OCI-LY1 (cell line): ENCODE measurements at regions not wholly inside any gene's neighbourhood (a gene's known extent, or its start where the extent isn't known, plus 50 kb on each side); places are given as distances from the start of the nearest gene placed in this dataset.

Experiments
- H2AFZ ChIP-seq: fragments of 200-600 bp; sonication (generic), shearing (Covaris generic); 2 replicates; pipeline ENCODE4 v1.6.0; 2014; ENCODE audit warnings: antibody characterized with exemption, mild to moderate bottlenecking, low read length
- H3F3A ChIP-seq: fragments of 200-600 bp; sonication (generic), shearing (Covaris generic); 2 replicates; pipeline ENCODE4 v1.6.0; 2014; ENCODE audit warnings: mild to moderate bottlenecking, antibody characterized with exemption, low read length, moderate library complexity; ENCODE audit not compliant: insufficient read depth
- H3K27ac ChIP-seq: fragments of 200-600 bp; sonication (generic); 2 replicates; pipeline ENCODE4 v1.5.1; 2014; ENCODE audit warnings: low read length, mixed run types, mild to moderate bottlenecking, low read depth; ENCODE audit not compliant: poor library complexity, severe bottlenecking
- H3K27me3 ChIP-seq: fragments of 200-600 bp; sonication (generic); 2 replicates; pipeline ENCODE4 v1.6.0; 2014; ENCODE audit warnings: antibody characterized with exemption, mild to moderate bottlenecking, low read length, moderate library complexity; ENCODE audit not compliant: insufficient read depth
- H3K36me3 ChIP-seq: fragments of 200-600 bp; sonication (generic); 2 replicates; pipeline ENCODE4 v1.6.1; 2014; ENCODE audit warnings: mild to moderate bottlenecking, antibody characterized with exemption, low read length, moderate library complexity, mixed read lengths; ENCODE audit not compliant: insufficient read depth
- H3K4me1 ChIP-seq: fragments of 200-600 bp; sonication (generic); 2 replicates; pipeline ENCODE4 v1.5.1; 2014; ENCODE audit warnings: mild to moderate bottlenecking, low read length, moderate library complexity; ENCODE audit not compliant: insufficient read depth, severe bottlenecking
- H3K4me2 ChIP-seq: fragments of 200-600 bp; sonication (generic), shearing (Covaris generic); 2 replicates; pipeline ENCODE4 v1.6.1; 2014; ENCODE audit warnings: low read length
- H3K4me3 ChIP-seq: fragments of 200-600 bp; sonication (generic); 2 replicates; pipeline ENCODE4 v1.5.1; 2014; ENCODE audit warnings: low read length, low read depth, mild to moderate bottlenecking, mixed read lengths; ENCODE audit not compliant: poor library complexity, severe bottlenecking
- H3K79me2 ChIP-seq: fragments of 200-600 bp; shearing (Covaris generic); 2 replicates; pipeline ENCODE4 v1.6.1; 2016; ENCODE audit warnings: mixed run types, low read length, mixed read lengths; ENCODE audit not compliant: insufficient read depth
- H3K9ac ChIP-seq: fragments of 200-600 bp; sonication (generic), shearing (Covaris generic); 2 replicates; pipeline ENCODE4 v1.6.1; 2014; ENCODE audit warnings: mild to moderate bottlenecking, low read length, mixed read lengths
- H3K9me2 ChIP-seq: fragments of 200-600 bp; sonication (generic), shearing (Covaris generic); 2 replicates; pipeline ENCODE4 v1.6.1; 2014; ENCODE audit warnings: low read depth, mild to moderate bottlenecking, low read length, mixed read lengths
- H3K9me3 ChIP-seq: fragments of 200-600 bp; shearing (Covaris generic); 2 replicates; pipeline ENCODE4 v1.6.1; 2014; ENCODE audit warnings: low read length, mixed read lengths
- H4K20me1 ChIP-seq: fragments of 200-600 bp; sonication (generic), shearing (Covaris generic); 2 replicates; pipeline ENCODE4 v1.6.0; 2016; ENCODE audit warnings: mild to moderate bottlenecking, low read length; ENCODE audit not compliant: insufficient read depth
- CTCF ChIP-seq: fragments of 200-600 bp; sonication (generic), shearing (Covaris generic); IDR thresholded peaks from 2 replicates; pipeline ENCODE4 v1.5.1; 2017; ENCODE audit warnings: mild to moderate bottlenecking, antibody characterized with exemption, low read length, moderate library complexity, mixed read lengths
- EZH2 ChIP-seq: fragments of 200-600 bp; sonication (generic), shearing (Covaris generic); IDR thresholded peaks from 2 replicates; pipeline ENCODE4 v1.8.0; 2017; ENCODE audit warnings: borderline replicate concordance, mixed run types, mild to moderate bottlenecking, antibody characterized with exemption, low read length, moderate library complexity, mixed read lengths

GRCh38 chr10:16231734-16232435, 204.9 kb upstream of the PTER start:
- H3K79me2 ChIP-seq = no peaks in the 10 kb centered on the region
- H3K9me2 ChIP-seq = no peaks in the 10 kb centered on the region
- TF ChIP-seq EZH2 (no peak), CTCF (no peak)
- H3K4me1 ChIP-seq = no peaks in the 10 kb centered on the region
- no peaks in the 10 kb centered on the region for H3K36me3 ChIP-seq
- no peak overlapping the region for H3K4me2 ChIP-seq
- no peak overlapping the region for H3K9ac ChIP-seq
- no peak overlapping the region for H3K4me3 ChIP-seq
- no peaks in the 10 kb centered on the region for H3F3A ChIP-seq
- H3K27ac ChIP-seq = no peak overlapping the region
- no peaks in the 10 kb centered on the region for H3K27me3 ChIP-seq
- no peaks in the 10 kb centered on the region for H3K9me3 ChIP-seq
- H2AFZ ChIP-seq = no peak overlapping the region
- H4K20me1 ChIP-seq = no peaks in the 10 kb centered on the region

DNA sequence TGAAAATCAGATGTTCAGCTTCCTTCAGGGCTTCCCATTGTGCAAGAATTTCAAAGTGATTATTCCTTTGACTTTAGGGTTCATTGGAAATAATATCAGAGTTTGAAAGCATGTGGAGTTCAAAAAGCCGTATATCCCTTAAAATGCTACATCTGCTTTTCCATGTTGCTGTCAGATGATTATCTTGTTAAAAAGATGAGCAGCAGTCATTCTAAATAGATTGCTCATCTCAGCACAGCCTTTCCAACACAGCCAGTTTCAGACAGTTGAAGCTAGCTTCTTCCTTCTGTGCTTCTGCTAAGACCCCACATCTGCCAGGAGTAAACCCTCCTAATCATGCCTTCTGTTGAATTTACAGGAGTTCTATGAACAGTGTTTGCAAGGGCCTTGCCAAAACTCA, 204.4 kb upstream of the PTER start:
- Histone ChIP-seq H3K9me2 (no peaks in the 10 kb centered on the region), H4K20me1 (no peaks in the 10 kb centered on the region), H3K9me3 (no peaks in the 10 kb centered on the region), H3K4me3 (no peak overlapping the region), H3K36me3 (no peaks in the 10 kb centered on the region), H3K4me1 (no peaks in the 10 kb centered on the region), H3K27me3 (no peaks in the 10 kb centered on the region), H3K27ac (no peak overlapping the region), H3K9ac (no peak overlapping the region), H2AFZ (no peak overlapping the region), H3F3A (no peaks in the 10 kb centered on the region), H3K79me2 (no peaks in the 10 kb centered on the region), H3K4me2 (no peak overlapping the region)
- TF ChIP-seq CTCF (no peak), EZH2 (no peak)

- no peak overlapping the region for H2AFZ ChIP-seq
- no peaks in the 10 kb centered on the region for H3F3A ChIP-seq
- H3K36me3 ChIP-seq = no peaks in the 10 kb centered on the region
- no peak overlapping the region for H3K9ac ChIP-seq
- no peak overlapping the region for H3K4me2 ChIP-seq
- no peaks in the 10 kb centered on the region for H3K27me3 ChIP-seq
- no peaks in the 10 kb centered on the region for H4K20me1 ChIP-seq
- H3K9me3 ChIP-seq = no peaks in the 10 kb centered on the region
- no peaks in the 10 kb centered on the region for H3K9me2 ChIP-seq
- TF ChIP-seq CTCF (no peak), EZH2 (no peak)
- no peak overlapping the region for H3K27ac ChIP-seq
- no peak overlapping the region for H3K4me3 ChIP-seq
- no peaks in the 10 kb centered on the region for H3K4me1 ChIP-seq
- no peaks in the 10 kb centered on the region for H3K79me2 ChIP-seq
These were observed 201.9 kb upstream of the PTER start for GRCh38 chr10:16234916-16235315.
